ENCODE measurements at regions not wholly inside any gene's neighbourhood (a gene's known extent, or its start where the extent isn't known, plus 50 kb on each side); places are given as distances from the start of the nearest gene placed in this dataset.

GRCh38 chr2:128724972-128725371 is 406.3 kb upstream of the HS6ST1 start:
- Mint-ChIP-seq H3K9me3 (peaks cover 20% of the 10 kb centered on the region), H3K4me1 (peaks cover 4% of the 10 kb centered on the region), H3K36me3 (peaks cover 4% of the 10 kb centered on the region), H3K27ac (no peak overlapping the region), H3K27me3 (ENCODE audit: low read depth) (no peaks in the 10 kb centered on the region), H3K4me3 (no peak overlapping the region)
- TF ChIP-seq, protein P1, sequence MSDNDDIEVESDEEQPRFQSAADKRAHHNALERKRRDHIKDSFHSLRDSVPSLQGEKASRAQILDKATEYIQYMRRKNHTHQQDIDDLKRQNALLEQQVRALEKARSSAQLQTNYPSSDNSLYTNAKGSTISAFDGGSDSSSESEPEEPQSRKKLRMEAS (CRISPR knock-in tag; IDR thresholded peaks at IDR 0.05), result no peak
- no peak for TF ChIP-seq ZNF512 (CRISPR knock-in tag; IDR thresholded peaks at IDR 0.05; ENCODE audit: borderline replicate concordance)
- no peak for TF ChIP-seq NFATC4 (CRISPR knock-in tag; IDR thresholded peaks at IDR 0.05)
- TF ChIP-seq AFF4 (CRISPR knock-in tag; IDR thresholded peaks at IDR 0.05; ENCODE audit: borderline replicate concordance), result no peak
- TF ChIP-seq, protein P2, sequence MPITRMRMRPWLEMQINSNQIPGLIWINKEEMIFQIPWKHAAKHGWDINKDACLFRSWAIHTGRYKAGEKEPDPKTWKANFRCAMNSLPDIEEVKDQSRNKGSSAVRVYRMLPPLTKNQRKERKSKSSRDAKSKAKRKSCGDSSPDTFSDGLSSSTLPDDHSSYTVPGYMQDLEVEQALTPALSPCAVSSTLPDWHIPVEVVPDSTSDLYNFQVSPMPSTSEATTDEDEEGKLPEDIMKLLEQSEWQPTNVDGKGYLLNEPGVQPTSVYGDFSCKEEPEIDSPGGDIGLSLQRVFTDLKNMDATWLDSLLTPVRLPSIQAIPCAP (CRISPR knock-in tag; IDR thresholded peaks at IDR 0.05), result no peak
- TF ChIP-seq RELA (CRISPR knock-in tag; IDR thresholded peaks at IDR 0.05; ENCODE audit: borderline replicate concordance), result no peak
- TF ChIP-seq ZNF423 (CRISPR knock-in tag; IDR thresholded peaks at IDR 0.05), result no peak
- TF ChIP-seq, protein P3, sequence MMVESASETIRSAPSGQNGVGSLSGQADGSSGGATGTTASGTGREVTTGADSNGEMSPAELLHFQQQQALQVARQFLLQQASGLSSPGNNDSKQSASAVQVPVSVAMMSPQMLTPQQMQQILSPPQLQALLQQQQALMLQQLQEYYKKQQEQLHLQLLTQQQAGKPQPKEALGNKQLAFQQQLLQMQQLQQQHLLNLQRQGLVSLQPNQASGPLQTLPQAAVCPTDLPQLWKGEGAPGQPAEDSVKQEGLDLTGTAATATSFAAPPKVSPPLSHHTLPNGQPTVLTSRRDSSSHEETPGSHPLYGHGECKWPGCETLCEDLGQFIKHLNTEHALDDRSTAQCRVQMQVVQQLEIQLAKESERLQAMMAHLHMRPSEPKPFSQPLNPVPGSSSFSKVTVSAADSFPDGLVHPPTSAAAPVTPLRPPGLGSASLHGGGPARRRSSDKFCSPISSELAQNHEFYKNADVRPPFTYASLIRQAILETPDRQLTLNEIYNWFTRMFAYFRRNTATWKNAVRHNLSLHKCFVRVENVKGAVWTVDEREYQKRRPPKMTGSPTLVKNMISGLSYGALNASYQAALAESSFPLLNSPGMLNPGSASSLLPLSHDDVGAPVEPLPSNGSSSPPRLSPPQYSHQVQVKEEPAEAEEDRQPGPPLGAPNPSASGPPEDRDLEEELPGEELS (CRISPR knock-in tag; IDR thresholded peaks at IDR 0.05), result no peak
- TF ChIP-seq TCF7 (CRISPR knock-in tag; IDR thresholded peaks at IDR 0.05; ENCODE audit: low read depth), result no peak
- no peak for TF ChIP-seq USF1 (CRISPR knock-in tag; IDR thresholded peaks at IDR 0.05)
- TF ChIP-seq NFYB (CRISPR knock-in tag; conservative IDR thresholded peaks at IDR 0.05; ENCODE audit: low read depth), result no peak
- ATAC-seq, result no peak
- CTCF ChIA-PET, result interaction anchor here (1.0 kb wide), 1 partner anchor 80 kb away, joined by 3 read pairs; no protein-coding TSS in a partner anchor
- POLR2A ChIA-PET, result no interaction called here
- DNase-seq (ENCODE audit: low spot score), result no peak

DNA sequence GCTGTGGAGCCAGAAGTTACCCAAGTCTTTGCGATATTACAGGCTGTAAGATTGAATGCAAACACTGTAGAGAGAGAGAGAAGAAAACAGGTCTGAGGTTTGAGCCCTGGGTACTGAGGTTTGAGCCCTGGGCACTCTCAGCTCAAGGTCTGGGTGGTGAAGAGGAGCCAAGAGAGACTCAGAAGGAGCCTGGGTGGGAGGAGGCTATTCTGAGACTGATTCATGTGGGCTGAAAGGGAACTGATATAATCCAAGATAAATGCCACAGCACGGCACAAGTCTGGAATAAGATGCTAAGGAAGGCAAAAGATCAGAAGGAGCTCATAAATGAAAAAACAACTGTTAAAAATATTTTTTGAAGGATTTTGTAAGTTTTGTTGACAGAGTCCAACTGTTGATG is 407.6 kb upstream of the HS6ST1 start:
- Mint-ChIP-seq H3K27ac (no peak overlapping the region), H3K27me3 (ENCODE audit: low read depth) (no peaks in the 10 kb centered on the region), H3K4me3 (no peak overlapping the region), H3K9me3 (peaks cover 15% of the 10 kb centered on the region), H3K4me1 (peaks cover 4% of the 10 kb centered on the region), H3K36me3 (peaks cover 4% of the 10 kb centered on the region)
- DNase-seq (ENCODE audit: low spot score) (no peak), ATAC-seq (no peak)
- ChIA-PET CTCF (interaction anchor here (1.6 kb wide), 1 partner anchor 10 kb away, joined by 5 read pairs; no protein-coding TSS in a partner anchor), POLR2A (no interaction called here)
- no peak for TF ChIP-seq AFF4 (CRISPR knock-in tag; IDR thresholded peaks at IDR 0.05; ENCODE audit: borderline replicate concordance)
- no peak for TF ChIP-seq CREB1 (CRISPR knock-in tag; IDR thresholded peaks at IDR 0.05)
- TF ChIP-seq RELA (CRISPR knock-in tag; IDR thresholded peaks at IDR 0.05; ENCODE audit: borderline replicate concordance), result no peak
- TF ChIP-seq ZNF281 (CRISPR knock-in tag; IDR thresholded peaks at IDR 0.05), result no peak
- TF ChIP-seq KAT7 (CRISPR knock-in tag; IDR thresholded peaks at IDR 0.05; ENCODE audit: borderline replicate concordance), result no peak
- no peak for TF ChIP-seq ZNF425 (CRISPR knock-in tag; conservative IDR thresholded peaks at IDR 0.05)
